Panc1 (cell line): ENCODE measurements at regions not wholly inside any gene's neighbourhood (a gene's known extent, or its start where the extent isn't known, plus 50 kb on each side); places are given as distances from the start of the nearest gene placed in this dataset.
"Not testable (repeated sequence)": the region's sequence is repeated elsewhere in the genome, so short reads cannot be mapped to it uniquely, and the experiment has no call there.

Experiments
- ATAC-seq: fragments of 200-7000 bp; cut with Tn5 transposase; 2 replicates; pipeline ENCODE4 v1.9.1; 2020; ENCODE audit warnings: mild to moderate bottlenecking, moderate library complexity
- BruUV-seq: library from RNA; stranded (reverse); fragments of 400-500 nt; replicated peaks from 2 replicates; lab custom pipeline; 2021; lab: Mats Ljungman, UMichigan
- CTCF ChIA-PET: fragments of 300-600 bp; sonication (Branson Sonifier 250); formaldehyde crosslinking; loops from one replicate; lab custom pipeline; 2022; ENCODE audit warnings: antibody characterized with exemption; lab: Charles Lee
- POLR2A ChIA-PET: fragments of 300-600 bp; sonication (Branson Sonifier 250); formaldehyde crosslinking; loops from one replicate; lab custom pipeline; 2022; ENCODE audit warnings: antibody characterized with exemption; lab: Charles Lee
- DNase-seq: peaks from one replicate; pipeline ENCODE4 v3.0.0-alpha.2; 2010; ENCODE audit warnings: low read depth, low spot score
- H3K27ac ChIP-seq: 2 replicates; pipeline ENCODE4 v1.5.1; 2011; ENCODE audit warnings: mild to moderate bottlenecking, low read length, inconsistent platforms
- H3K27me3 ChIP-seq: fragments of 200-500 bp; sonication (Bioruptor generic); 2 replicates; pipeline ENCODE4 v1.6.0; 2014; ENCODE audit warnings: low read length, inconsistent platforms; ENCODE audit not compliant: control insufficient read depth, insufficient read depth
- H3K36me3 ChIP-seq: fragments of 200-500 bp; sonication (Bioruptor generic); 2 replicates; pipeline ENCODE4 v1.5.1; 2014; ENCODE audit warnings: inconsistent platforms, mild to moderate bottlenecking, low read length, moderate library complexity; ENCODE audit not compliant: control insufficient read depth, insufficient read depth
- H3K4me1 ChIP-seq: 2 replicates; pipeline ENCODE4 v1.5.1; 2011; ENCODE audit warnings: inconsistent platforms, mild to moderate bottlenecking, low read length, moderate library complexity; ENCODE audit not compliant: control insufficient read depth, insufficient read depth
- H3K4me3 ChIP-seq, 2 experiments: 2 replicates each; pipeline ENCODE4 v1.5.1; 2011 to 2012; ENCODE audit warnings: low read depth in 2 of 2, low read length in 2 of 2, mild to moderate bottlenecking in 2 of 2, inconsistent platforms in 1 of 2, moderate library complexity in 1 of 2
- H3K9me3 ChIP-seq: fragments of 200-500 bp; sonication (Bioruptor generic); 2 replicates; pipeline ENCODE4 v1.5.1; 2014; ENCODE audit warnings: low read depth, mild to moderate bottlenecking, inconsistent platforms, low read length, moderate library complexity; ENCODE audit not compliant: control insufficient read depth, insufficient read depth
- CTCF ChIP-seq: fragments of 450-650 bp; IDR thresholded peaks from 2 replicates; pipeline ENCODE4 v1.5.1; 2017; ENCODE audit warnings: mild to moderate bottlenecking
- POLR2AphosphoS5 ChIP-seq: IDR thresholded peaks from 2 replicates; pipeline ENCODE4 v1.6.1; 2012; ENCODE audit warnings: mild to moderate bottlenecking, low read depth, low read length, moderate library complexity
- REST ChIP-seq, 2 experiments: IDR thresholded peaks; 2 replicates each; pipeline ENCODE4 v1.6.1; 2011 to 2012; ENCODE audit warnings: low read depth in 2 of 2, control low read depth in 1 of 2, low read length in 1 of 2, mild to moderate bottlenecking in 1 of 2, moderate library complexity in 1 of 2; ENCODE audit not compliant: insufficient read depth in 1 of 2
- SIN3A ChIP-seq: IDR thresholded peaks from 2 replicates; pipeline ENCODE4 v1.6.1; 2012; ENCODE audit warnings: low read depth, mild to moderate bottlenecking, low read length, moderate library complexity, borderline replicate concordance; ENCODE audit not compliant: insufficient read depth
- TCF7L2 ChIP-seq: IDR thresholded peaks from 2 replicates; pipeline ENCODE4 v1.6.1; 2011; ENCODE audit warnings: mild to moderate bottlenecking, low read depth, low read length, inconsistent platforms
- in situ Hi-C: cut with HindIII; loops from 2 replicates; pipeline ENCODE4 v1.10.0; 2016; ENCODE audit warnings: low sequenced_read_pairs, low pct_unique_long_range_greater_than_20kb
- intact Hi-C: fragments of 100-400 bp; cut with micrococcal nuclease; formaldehyde crosslinking; loops from one replicate; pipeline ENCODE4 v1.10.0; 2022; ENCODE audit not compliant: unreplicated experiment

- ATAC-seq (no peak), DNase-seq (no peak)
- in situ Hi-C loops (no loop called here), intact Hi-C loops (no loop called here)
- no peak overlapping the region for H3K4me3 ChIP-seq
- H3K4me1 ChIP-seq = no peaks in the 10 kb centered on the region
- no TSS peak for BruUV-seq
- H3K36me3 ChIP-seq = no peaks in the 10 kb centered on the region
- TF ChIP-seq SIN3A = no peak
- TF ChIP-seq REST (IDR thresholded peaks at IDR 0.05; ENCODE audit: insufficient read depth in 1 of 2, low read depth in 2 of 2, low read length in 1 of 2) = no peak
- TF ChIP-seq CTCF = no peak
- TF ChIP-seq TCF7L2 = no peak
- TF ChIP-seq POLR2AphosphoS5 = no peak
- no peaks in the 10 kb centered on the region for H3K27me3 ChIP-seq
- no peaks in the 10 kb centered on the region for H3K9me3 ChIP-seq
- POLR2A ChIA-PET = no interaction called here
- no peak overlapping the region for H3K27ac ChIP-seq
- CTCF ChIA-PET = no interaction called here
These were observed 131.5 kb upstream of the KIF5B start for GRCh38 chr10:32187686-32188085.

DNA sequence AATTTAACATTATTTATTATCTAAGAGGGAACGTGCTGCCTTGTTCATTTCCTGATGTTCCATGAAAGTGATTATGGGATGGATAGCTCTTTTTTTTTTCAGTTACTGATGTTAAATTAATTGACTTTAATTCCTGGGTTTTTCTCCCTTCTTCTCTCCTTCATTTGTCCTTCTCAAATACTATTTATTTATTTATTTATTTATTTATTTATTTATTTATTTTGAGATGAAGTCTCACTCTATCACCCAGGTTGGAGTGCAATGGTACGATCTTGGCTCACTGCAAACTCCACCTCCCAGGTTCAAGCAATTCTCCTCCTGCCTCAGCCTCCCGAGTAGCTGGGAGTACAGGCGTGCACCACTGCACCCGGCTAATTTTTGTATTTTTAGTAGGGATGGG, 127.4 kb upstream of the KIF5B start:
- DNase-seq, H3K9me3 ChIP-seq, H3K4me1 ChIP-seq, intact Hi-C loops, in situ Hi-C loops, BruUV-seq, ATAC-seq, H3K36me3 ChIP-seq, H3K4me3 ChIP-seq, H3K27me3 ChIP-seq, H3K27ac ChIP-seq, POLR2A ChIA-PET: not testable (repeated sequence)
- CTCF ChIA-PET = interaction anchor here (0.6 kb wide), 1 partner anchor 1052 kb away, joined by 4 read pairs; no protein-coding TSS in a partner anchor

GRCh38 chr10:32182476-32182875, 126.3 kb upstream of the KIF5B start:
- CTCF ChIA-PET = no interaction called here
- POLR2A ChIA-PET = no interaction called here
- H3K36me3 ChIP-seq = no peaks in the 10 kb centered on the region
- TF ChIP-seq POLR2AphosphoS5 (no peak), TCF7L2 (no peak), CTCF (no peak), REST (IDR thresholded peaks at IDR 0.05; ENCODE audit: insufficient read depth in 1 of 2, low read depth in 2 of 2, low read length in 1 of 2) (no peak), SIN3A (no peak)
- H3K4me3 ChIP-seq = no peak overlapping the region
- in situ Hi-C loops = no loop called here
- no peaks in the 10 kb centered on the region for H3K27me3 ChIP-seq
- no TSS peak for BruUV-seq
- ATAC-seq = no peak
- H3K27ac ChIP-seq = no peak overlapping the region
- no peaks in the 10 kb centered on the region for H3K4me1 ChIP-seq
- no peaks in the 10 kb centered on the region for H3K9me3 ChIP-seq
- no peak for DNase-seq
- intact Hi-C loops = no loop called here
